Stimulated activated CD4-positive, alpha-beta T cell treated with anti-CD3 and anti-CD28 coated beads, Interleukin-1b, Interleukin-23, amount 100 ng/mL, for 24 hours (primary cell): ENCODE measurements at regions not wholly inside any gene's neighbourhood (a gene's known extent, or its start where the extent isn't known, plus 50 kb on each side); places are given as distances from the start of the nearest gene placed in this dataset.

Source experiments
- DNase-seq, 4 experiments: peaks; one replicate each; pipeline ENCODE4 v3.0.0-alpha.2; 2020; ENCODE audit warnings: low read depth in 4 of 4, low spot score in 1 of 4

DNA sequence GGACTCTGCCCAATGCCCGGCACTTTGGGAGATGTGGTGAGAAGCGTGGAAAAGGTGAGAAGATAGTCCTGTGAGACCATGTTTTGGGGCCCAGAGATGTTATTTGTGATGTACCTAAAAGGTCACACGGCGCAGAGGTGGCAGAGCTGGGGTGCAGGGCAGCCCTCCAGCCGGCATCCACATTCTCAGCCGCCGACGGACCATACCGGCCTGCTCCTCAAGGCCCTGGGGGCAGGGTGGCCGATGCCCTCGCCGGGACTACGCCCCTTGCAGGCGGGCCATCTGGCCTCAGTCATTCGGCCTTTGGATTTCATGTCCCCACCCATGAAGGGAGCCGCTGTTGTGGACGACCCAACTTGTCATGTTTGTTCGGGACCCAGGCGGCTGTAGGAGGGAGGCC is 131.4 kb upstream of the GSE1 start:
- DNase-seq = no peak

DNA sequence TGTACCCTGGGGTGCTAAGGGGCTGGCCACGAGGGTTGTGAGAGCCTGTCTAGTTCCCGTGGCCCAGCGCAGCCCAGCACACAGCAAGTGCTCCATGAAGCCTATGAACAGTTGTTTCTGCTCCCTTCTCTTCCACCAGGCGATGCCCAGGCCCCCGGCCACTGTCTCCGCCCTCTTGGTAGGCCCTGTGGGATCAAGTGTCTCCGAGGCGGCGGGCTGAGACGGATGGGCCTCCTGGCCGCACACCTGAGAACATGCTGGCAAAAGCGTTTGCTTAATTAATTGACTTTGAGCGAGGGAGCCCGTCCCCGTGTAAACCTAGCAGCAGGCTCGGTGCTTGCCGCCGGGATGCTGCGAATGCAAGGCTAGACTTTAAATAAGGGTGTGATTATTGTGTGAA is 129.7 kb upstream of the GSE1 start:
- no peak for DNase-seq

DNA sequence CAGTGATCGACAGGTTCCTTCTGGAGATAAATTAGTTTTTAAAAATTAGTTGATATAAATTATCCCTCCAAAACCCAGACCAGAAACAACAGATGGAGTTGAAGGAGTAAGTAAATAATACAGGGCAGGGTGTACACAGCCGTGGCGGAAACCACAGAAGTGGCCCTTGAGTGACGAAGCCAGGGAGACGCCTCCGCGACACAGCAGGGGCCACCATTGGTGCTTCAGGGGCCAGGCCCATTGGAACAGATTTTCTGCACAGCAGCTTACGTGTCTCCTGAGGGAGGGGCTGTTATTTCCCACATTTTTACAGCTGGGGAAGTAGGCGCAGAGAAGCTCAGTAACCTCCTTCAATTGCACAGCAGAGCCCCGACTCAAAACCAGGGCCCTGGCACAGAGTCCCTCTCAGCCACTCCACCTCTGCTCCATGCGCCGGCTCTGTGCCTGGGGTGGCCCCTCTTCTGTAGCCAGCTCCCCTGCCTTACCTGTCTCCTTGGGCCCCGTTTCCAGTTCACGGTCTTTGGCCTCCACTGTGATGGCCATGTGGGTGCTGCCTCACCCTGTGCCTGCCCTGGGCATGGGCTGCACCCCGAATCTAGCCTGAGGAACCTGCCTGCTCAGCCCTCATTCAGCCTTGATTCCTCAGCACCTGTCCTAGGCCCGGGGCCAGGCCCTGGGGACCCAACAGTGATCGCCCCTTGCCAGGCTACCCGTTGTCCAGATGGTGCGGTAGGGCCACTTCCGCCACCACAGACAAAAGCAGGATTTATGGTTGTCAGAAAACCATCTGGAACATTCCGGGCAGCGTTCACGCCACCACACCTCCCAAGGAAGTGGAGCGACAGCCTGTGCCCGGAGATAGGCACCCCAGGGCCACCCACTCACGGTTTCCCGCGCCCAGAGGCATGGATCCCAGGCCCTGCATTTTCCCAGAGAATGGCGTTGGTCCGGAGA is 128.5 kb upstream of the GSE1 start:
- DNase-seq = no peak

DNA sequence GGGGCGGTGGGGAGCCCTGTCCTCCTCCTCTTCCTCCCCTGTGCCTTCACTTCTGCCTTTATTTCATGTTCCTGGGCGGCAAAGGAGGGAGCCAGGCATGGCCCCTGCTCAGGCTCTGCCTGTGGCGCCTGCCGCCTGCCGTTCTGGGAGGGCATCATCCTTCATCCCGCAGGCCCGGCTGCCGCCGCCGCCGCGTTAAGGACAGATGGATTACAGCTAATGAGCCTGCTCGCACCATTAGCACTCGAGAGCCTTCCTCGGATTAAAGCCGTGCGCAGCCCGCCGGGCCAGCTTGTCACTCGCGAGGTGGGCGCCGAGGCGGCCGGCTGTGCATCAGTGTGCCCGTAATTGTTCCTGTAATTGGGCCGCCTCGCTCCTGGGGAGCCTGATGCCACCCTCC is 127.7 kb upstream of the GSE1 start:
- DNase-seq = no peak

DNA sequence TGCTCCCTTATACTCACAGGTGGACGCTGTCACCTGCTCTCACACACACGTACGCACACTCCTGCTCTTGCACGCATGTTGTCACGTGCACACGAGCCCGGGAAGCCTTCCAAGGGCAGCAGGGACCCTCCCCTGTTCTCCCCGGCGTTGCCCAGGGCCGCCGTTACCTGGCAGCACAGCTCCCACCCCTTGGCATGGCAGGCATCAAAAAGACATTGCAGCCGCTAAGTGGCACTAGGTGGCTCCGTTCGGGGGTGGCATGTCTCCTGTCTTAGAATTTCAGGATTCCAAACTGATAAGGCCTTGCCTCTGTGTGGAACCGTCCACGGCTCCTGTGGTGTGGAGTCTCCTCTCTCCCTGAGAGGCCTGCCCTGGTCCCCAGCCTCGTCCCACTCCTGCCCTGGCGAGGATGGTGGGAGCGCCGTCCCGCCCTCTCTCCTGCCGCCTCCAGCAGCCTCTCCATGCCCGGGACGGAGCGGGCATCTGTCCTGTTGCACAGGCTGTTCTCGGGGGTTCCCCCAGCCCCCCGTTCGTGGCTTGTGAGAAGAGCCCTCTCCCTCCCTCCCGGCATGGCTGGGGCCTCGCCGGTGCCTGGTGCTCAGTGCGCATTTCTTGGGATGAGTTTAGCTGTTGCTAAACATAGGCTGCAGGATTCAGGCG is 126.7 kb upstream of the GSE1 start:
- no peak for DNase-seq

DNA sequence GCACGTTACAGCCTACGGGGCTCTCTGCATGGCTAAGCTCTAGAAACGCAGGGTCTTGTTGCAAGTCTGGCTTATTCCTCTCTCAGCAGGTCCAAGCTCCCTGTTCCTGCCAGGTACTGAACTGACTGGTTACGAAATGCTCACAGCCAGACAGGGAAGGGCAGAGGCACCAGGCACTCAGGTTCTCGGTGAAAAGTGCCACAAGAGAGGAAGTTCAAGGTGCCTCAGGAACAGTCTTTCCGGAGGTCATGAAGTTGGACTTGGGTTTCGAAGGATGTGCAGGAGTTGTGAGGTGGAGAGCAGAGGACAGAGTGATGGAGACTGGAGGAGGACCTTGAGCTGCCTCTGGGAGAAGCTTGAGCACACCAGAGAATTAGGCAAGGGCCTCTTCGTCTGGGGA is 124.7 kb upstream of the GSE1 start:
- no peak for DNase-seq

DNA sequence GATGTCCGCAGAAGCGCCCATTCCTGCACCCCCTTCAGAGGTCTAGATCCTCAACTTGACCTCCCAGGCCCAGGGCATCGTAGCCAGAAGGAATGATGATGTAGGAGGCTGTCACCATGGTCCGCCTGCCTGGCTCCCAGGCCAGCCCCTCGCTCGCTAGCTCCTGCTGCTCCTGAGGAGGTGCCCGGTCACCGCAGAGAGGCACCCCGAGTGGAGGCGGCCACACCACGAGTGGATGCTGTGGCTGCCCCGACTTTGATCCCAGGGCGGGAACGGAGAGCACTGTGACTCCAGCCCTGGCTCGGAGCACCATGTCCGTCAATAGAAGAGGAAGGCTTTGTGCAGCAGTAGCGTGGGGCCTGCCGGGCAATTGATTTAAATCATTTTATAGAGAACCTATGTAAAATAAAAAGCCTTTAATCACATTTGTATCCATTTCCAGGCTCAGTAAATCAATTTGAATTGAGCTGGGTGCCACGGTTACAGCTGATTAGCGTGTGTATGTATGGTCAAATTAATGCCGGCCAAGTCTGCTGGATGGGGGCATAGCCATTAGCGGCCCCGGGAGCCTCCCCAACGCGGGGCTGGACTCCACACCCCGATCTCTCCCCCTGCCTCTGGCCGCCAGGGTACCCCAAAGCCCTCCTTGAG is 122.6 kb upstream of the GSE1 start:
- no peak for DNase-seq

DNA sequence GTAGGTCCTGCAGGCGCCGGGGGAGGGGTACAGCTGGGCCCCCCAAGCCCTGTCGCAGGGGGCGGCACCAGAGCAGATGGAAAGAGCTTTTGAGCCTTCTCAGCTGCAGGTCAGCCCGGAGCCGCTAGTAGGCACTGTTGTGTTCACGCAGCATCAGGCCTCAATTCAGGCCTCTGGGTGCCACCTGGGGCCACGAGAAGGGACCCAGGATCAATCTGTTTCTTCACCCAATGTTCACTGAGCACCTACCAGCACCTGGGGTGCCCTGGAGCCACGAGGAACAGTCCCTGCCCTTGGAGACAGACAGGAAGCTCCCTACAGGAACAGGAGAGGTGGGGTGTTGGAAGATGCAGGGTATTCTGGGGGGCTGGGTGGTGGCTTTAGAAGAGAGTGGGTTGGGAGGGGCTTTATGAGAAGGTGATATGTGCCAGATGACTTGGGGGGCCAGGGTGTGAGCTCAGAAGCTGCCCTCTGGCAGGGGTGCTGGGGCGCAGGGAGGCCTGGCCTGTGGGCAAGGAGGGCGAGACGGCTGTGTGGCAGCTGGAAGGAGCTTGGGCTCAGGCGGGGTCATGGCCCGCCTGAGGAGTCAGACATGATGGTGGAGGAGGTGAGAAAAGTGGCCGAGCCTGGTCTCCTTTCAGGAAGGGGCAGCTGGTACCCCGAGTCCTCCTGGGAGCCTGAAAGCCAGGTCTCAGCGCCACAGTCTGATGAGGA is 121.9 kb upstream of the GSE1 start:
- peak in 2 of 4 experiments; percentile 3 to 18 for DNase-seq

DNA sequence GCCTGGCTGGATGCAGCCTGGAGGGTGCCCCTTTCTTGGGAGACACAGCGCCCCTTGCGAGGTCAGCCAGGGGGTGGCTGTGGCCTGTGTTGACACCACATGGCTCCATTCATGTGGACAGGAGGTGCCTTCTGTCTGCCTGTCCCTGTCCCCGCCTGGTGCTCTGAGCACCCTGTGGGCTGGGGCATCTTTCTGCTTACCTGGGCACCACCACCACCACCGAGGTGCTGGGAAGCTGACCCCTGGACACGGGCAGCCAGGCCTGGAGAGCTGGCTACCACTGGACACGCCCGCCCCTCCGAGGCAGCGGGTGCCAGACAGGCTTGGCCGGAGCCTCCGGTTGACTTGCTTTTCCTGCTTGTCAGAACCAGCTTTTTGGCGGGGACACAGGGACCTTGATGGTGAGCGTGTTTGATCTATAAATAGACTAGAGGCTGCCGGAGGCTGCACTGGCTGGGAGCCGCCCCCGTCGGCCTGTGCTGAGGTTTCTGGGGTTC is 121.3 kb upstream of the GSE1 start:
- DNase-seq = no peak

DNA sequence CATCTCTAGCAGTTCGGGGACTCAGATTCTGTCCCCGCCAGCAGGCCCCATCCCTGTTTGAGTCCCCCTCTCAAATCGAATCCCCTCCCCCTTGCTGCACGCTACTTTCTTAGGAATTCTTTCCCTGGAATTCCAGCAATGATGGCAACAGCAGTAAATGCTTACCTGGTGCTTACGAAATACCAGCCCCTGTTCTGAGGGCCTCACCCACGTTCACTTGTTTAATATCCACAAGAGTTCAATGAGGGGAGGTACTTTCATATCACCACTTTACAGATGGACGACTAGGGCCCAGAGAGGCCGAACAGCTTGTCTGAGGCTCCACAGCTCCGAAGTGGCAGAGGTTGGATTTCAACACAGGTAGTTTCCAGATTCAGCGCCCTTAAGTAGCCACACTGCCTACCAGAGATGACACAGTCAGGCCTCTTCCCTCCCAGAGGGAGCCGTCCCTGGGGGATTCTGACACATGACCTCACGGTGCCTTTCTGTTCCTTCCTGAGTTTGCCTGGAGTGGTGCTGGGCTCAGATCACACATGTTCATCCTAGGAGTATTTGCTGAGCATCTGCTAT is 120.7 kb upstream of the GSE1 start:
- no peak for DNase-seq

DNA sequence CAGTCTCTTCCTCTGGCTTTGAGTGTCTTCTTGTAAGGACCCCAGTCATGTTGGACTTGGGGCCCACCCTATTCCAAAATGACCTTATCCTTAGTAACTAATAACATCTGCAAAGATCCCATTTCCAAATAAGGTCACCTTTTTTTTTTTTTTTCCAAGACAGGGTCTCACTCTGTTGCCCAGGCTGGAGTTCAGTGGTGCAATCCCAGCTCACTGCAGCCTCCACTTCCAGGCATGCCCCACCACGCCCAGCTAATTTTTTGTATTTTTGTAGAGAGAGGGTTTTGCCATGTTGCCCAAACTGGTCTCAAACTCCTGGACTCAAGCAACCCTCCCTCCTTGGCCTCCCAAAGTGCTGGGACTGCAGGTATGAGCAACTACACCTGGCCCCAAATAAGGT is 118.8 kb upstream of the GSE1 start:
- no peak for DNase-seq

DNA sequence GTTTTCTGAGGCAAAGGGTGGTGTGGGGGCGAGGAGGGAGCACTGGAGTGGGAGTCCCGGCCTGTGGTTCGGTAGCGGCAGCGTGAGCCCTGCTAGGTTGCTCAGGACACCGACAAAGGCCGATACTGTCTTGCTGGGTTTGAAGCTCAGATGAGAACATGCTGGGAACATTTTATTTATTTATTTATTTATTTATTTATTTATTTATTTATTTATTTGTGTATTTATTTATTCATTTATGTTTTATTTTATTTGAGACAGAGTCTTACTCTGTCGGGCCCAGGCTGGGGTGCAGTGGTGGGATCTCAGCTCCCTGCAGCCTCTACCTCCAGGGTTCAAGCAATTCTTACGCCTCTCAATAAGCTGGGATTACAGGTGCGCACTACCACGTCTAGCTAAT is 117.9 kb upstream of the GSE1 start:
- DNase-seq = no peak

DNA sequence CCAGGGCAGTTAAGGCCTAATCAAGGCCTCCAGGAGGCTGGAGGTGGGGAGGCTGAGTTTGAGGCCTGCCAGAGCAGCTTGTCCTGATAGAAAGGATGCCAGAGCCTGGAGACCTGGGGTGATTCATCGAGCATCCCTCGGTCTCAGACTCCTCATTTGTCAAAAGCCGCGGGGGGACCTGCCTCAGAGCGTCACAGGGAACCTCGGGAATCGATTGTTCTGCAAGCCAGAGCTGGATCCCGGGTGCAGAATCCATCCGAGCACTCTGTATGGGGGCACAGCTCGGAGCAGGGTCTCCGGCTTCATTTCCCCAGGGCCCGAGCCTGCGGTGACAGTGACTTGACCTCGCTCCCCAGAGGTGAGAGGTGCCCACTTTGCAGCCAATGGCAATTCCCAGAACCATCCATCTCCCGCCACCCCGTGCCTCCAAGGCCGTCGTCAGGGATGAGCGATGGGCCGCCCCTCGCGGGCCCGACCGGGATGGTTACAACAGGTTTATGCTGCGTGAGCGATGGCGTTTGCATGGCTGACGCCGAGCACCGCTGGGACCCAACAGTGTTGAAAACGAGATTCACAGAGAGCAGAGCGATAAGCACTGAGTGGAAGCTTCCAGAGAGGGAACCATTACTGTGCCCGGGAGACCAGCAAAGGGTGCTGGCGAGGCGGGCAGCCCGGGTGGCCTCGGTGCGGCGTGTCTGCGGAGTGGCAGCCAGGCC is 117.1 kb upstream of the GSE1 start:
- no peak for DNase-seq

DNA sequence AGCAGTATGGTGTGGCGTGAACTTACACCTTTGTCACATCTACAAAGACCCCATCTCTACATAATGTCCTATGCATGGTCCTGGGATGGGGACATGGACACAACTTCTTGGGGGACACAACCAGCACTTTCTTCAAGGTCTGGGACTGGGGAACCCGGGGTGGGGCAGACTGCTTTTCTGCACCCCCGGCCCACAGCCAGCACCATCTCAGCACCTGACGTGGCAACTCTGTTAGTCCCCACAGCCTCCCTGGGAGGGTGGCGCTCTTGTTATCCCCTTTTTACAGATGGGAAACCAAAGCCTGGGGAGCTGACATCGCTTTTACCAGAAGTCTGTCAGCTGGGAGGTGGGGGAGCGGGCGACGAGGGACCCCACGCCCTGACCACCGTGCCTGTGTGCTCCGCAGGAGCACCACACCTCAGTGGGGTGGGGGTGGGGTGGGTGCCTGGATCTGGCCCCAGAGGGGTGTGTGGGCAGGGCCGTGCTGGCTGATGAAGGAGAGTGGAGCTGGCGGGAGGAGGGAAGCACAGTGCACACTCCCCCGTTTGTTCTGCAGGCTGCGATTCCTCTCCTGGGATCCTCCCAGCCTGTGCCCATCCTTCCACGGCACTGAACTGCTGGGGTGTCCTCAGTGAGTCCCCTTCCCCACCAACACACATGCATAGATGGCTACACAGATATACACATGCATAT is 115.4 kb upstream of the GSE1 start:
- no peak for DNase-seq

DNA sequence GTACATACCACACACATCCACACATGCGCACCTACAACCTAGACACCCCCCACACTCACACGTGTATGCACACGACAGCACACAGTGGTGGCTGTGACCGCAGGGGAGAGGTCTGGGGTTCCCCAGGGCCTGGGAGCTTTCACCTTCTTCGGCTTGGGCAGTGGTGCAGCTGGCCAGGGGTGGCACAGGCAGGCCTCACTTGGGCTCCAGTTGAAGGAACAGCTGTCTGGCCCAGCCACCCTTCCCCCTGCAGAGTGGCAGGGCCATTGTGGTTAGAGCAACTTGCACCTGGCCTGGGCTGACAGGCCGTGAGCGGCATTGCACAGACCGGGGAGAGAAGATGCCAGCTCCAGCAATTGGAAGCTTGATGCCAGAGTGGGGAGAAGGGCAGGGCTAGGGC is 114.5 kb upstream of the GSE1 start:
- DNase-seq = no peak

DNA sequence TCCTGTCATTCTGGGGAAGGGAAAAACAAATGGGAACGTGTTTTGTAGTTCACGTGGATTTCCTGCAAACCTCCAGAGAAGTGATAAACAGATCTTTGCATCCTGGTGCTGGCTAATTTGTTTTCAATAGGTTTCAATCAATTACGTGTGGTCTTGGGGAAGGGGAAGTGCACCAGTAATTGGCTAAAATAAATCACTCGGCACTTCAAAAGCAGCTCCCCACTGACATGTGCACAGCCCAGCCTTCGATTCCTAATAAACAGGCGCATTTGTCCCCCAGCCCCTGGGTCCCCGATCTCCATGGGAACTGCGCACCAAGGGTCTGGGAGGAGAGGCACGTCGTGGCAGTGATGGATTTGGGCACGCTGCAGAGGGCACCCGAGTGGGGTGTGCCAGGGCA is 112.9 kb upstream of the GSE1 start:
- DNase-seq = no peak

DNA sequence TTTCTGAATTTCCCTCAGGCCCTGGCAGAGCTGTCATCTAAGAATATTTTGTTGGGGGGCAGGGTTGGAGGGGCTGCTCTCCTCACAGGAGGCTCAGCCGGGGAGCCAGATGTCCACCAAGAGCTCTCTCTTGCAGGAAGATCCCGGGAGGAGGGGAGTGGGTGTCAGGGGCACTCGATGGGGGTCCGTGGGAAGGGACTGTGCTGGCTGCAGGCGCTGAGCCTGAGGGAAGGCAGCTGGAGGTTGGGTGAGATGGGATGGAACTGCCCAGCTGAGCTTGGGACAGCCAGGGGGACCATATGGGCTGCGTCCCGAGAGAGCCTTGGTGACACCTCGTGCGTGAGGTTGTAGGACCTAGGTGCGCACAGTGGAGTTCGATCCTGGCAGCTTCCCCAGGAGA is 111.2 kb upstream of the GSE1 start:
- no peak for DNase-seq

DNA sequence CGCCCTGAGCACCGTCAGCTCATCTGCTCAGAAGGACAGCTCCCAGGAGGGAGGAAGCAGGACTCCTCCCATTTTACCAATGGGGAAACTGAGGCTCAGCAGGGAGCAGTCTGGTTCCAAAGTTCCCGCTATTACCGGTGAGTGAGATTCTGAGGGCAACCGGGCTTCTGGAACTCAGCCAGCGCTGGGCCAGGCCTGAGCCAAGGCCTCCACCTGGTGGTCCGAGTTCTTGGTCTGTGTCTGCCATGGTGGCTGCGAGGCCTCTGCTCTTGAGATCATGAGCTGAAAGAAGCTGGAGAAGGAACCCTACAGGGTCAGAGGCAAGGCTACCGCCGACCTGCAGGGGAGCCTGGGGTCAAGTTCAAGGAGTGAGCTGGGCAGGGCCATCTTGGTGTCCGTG is 110.8 kb upstream of the GSE1 start:
- DNase-seq = no peak

DNA sequence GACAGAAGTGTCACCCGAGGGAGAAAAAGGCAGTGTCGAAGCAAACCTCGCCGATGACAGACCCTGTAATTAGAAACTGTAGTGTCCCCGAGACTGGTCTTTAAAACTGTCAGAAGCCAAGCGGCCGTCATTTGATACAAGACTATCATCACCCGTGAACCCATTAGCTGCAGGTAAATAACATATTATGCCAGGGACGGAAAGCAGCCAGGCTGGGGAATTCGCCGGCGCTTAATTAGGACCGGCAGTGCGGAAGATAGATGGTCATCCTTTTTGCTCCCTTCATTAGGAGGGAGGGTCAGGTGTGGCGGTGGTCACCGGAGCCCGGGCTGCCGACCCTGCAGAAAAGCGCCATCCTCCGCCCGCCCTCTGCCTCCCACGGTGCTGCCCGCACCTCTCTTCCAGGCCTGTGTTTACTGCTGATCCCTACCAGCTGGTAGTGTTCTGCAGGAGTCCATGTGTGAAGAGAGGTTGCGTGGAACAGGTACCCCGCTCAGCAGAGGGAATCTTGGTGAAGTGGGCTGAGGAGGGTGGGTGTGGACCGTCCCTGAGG is 109.4 kb upstream of the GSE1 start:
- no peak for DNase-seq
